A549 (cell line): ENCODE measurements at regions not wholly inside any gene's neighbourhood (a gene's known extent, or its start where the extent isn't known, plus 50 kb on each side); places are given as distances from the start of the nearest gene placed in this dataset.

Experiments used
- BHLHE40 ChIP-seq: IDR thresholded peaks from 2 replicates; pipeline ENCODE4 v1.6.1; 2012; ENCODE audit warnings: low read depth, low read length, inconsistent platforms
- CHD2 ChIP-seq: fragments of 150-350 bp; IDR thresholded peaks from 2 replicates; pipeline ENCODE4 v1.6.1; 2014; ENCODE audit warnings: low read length; ENCODE audit not compliant: partially characterized antibody
- CTCF ChIP-seq: fragments of >200 bp; sonication (Bioruptor Twin); formaldehyde crosslinking; IDR thresholded peaks from 3 replicates; pipeline ENCODE4 v1.5.1; 2016
- FOXS1 ChIP-seq: fragments of 250-450 bp; sonication (Bioruptor Pico); IDR thresholded peaks from 2 replicates; pipeline ENCODE4 v1.5.0; 2020; ENCODE audit warnings: mild to moderate bottlenecking, moderate library complexity
- PBX3 ChIP-seq: IDR thresholded peaks from 2 replicates; pipeline ENCODE4 v1.6.1; 2012
- POLR2AphosphoS2 ChIP-seq: conservative IDR thresholded peaks from 2 replicates; pipeline ENCODE4 v1.6.1; 2012; ENCODE audit warnings: low read length, improper control_type of control experiment, inconsistent platforms
- RARB ChIP-seq: fragments of 250-450 bp; sonication (Bioruptor Pico); IDR thresholded peaks from 2 replicates; pipeline ENCODE4 v1.8.0; 2021; ENCODE audit warnings: mild to moderate bottlenecking, moderate library complexity

DNA sequence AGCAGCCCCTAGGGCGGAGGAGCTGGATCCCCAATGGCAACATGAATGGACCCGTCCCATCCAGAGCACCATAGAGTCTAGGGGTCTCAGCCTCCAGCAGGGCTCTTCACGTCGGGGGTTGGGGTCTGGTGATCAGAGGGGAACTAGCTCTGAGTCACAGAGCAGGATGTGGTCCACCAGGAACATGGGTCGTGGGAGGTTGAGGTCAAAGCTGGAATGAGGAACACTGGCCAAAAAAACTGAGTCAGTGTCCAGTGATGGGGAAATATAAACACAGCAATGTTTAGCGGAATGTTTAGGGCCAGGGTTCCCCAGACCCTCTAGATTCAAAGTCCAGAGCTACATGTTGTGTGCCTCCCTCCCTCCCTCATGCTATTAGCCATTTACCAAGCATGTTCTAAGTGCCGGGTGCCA, 79.1 kb upstream of the C16orf82 start:
- no peak for TF ChIP-seq FOXS1 (CRISPR knock-in tag)
- TF ChIP-seq CTCF: no peak
- TF ChIP-seq CHD2: no peak
- TF ChIP-seq RARB (CRISPR knock-in tag): no peak
- TF ChIP-seq POLR2AphosphoS2: no peak
- no peak for TF ChIP-seq BHLHE40
- TF ChIP-seq PBX3: no peak
